OCI-LY1 (cell line): ENCODE measurements at regions not wholly inside any gene's neighbourhood (a gene's known extent, or its start where the extent isn't known, plus 50 kb on each side); places are given as distances from the start of the nearest gene placed in this dataset.

ENCODE experiments used
- H2AFZ ChIP-seq: fragments of 200-600 bp; sonication (generic), shearing (Covaris generic); 2 replicates; pipeline ENCODE4 v1.6.0; 2014; ENCODE audit warnings: antibody characterized with exemption, mild to moderate bottlenecking, low read length
- H3F3A ChIP-seq: fragments of 200-600 bp; sonication (generic), shearing (Covaris generic); 2 replicates; pipeline ENCODE4 v1.6.0; 2014; ENCODE audit warnings: mild to moderate bottlenecking, antibody characterized with exemption, low read length, moderate library complexity; ENCODE audit not compliant: insufficient read depth
- H3K27ac ChIP-seq: fragments of 200-600 bp; sonication (generic); 2 replicates; pipeline ENCODE4 v1.5.1; 2014; ENCODE audit warnings: low read length, mixed run types, mild to moderate bottlenecking, low read depth; ENCODE audit not compliant: poor library complexity, severe bottlenecking
- H3K27me3 ChIP-seq: fragments of 200-600 bp; sonication (generic); 2 replicates; pipeline ENCODE4 v1.6.0; 2014; ENCODE audit warnings: antibody characterized with exemption, mild to moderate bottlenecking, low read length, moderate library complexity; ENCODE audit not compliant: insufficient read depth
- H3K36me3 ChIP-seq: fragments of 200-600 bp; sonication (generic); 2 replicates; pipeline ENCODE4 v1.6.1; 2014; ENCODE audit warnings: mild to moderate bottlenecking, antibody characterized with exemption, low read length, moderate library complexity, mixed read lengths; ENCODE audit not compliant: insufficient read depth
- H3K4me1 ChIP-seq: fragments of 200-600 bp; sonication (generic); 2 replicates; pipeline ENCODE4 v1.5.1; 2014; ENCODE audit warnings: mild to moderate bottlenecking, low read length, moderate library complexity; ENCODE audit not compliant: insufficient read depth, severe bottlenecking
- H3K4me2 ChIP-seq: fragments of 200-600 bp; sonication (generic), shearing (Covaris generic); 2 replicates; pipeline ENCODE4 v1.6.1; 2014; ENCODE audit warnings: low read length
- H3K4me3 ChIP-seq: fragments of 200-600 bp; sonication (generic); 2 replicates; pipeline ENCODE4 v1.5.1; 2014; ENCODE audit warnings: low read length, low read depth, mild to moderate bottlenecking, mixed read lengths; ENCODE audit not compliant: poor library complexity, severe bottlenecking
- H3K79me2 ChIP-seq: fragments of 200-600 bp; shearing (Covaris generic); 2 replicates; pipeline ENCODE4 v1.6.1; 2016; ENCODE audit warnings: mixed run types, low read length, mixed read lengths; ENCODE audit not compliant: insufficient read depth
- H3K9ac ChIP-seq: fragments of 200-600 bp; sonication (generic), shearing (Covaris generic); 2 replicates; pipeline ENCODE4 v1.6.1; 2014; ENCODE audit warnings: mild to moderate bottlenecking, low read length, mixed read lengths
- H3K9me2 ChIP-seq: fragments of 200-600 bp; sonication (generic), shearing (Covaris generic); 2 replicates; pipeline ENCODE4 v1.6.1; 2014; ENCODE audit warnings: low read depth, mild to moderate bottlenecking, low read length, mixed read lengths
- H3K9me3 ChIP-seq: fragments of 200-600 bp; shearing (Covaris generic); 2 replicates; pipeline ENCODE4 v1.6.1; 2014; ENCODE audit warnings: low read length, mixed read lengths
- H4K20me1 ChIP-seq: fragments of 200-600 bp; sonication (generic), shearing (Covaris generic); 2 replicates; pipeline ENCODE4 v1.6.0; 2016; ENCODE audit warnings: mild to moderate bottlenecking, low read length; ENCODE audit not compliant: insufficient read depth
- EZH2 ChIP-seq: fragments of 200-600 bp; sonication (generic), shearing (Covaris generic); IDR thresholded peaks from 2 replicates; pipeline ENCODE4 v1.8.0; 2017; ENCODE audit warnings: borderline replicate concordance, mixed run types, mild to moderate bottlenecking, antibody characterized with exemption, low read length, moderate library complexity, mixed read lengths
- TF ChIP-seq, protein P1 (sequence below): fragments of 200-600 bp; sonication (generic), shearing (Covaris generic); IDR thresholded peaks from 2 replicates; pipeline ENCODE4 v1.5.1; 2017; ENCODE audit warnings: mild to moderate bottlenecking, antibody characterized with exemption, low read length, moderate library complexity, mixed read lengths

DNA sequence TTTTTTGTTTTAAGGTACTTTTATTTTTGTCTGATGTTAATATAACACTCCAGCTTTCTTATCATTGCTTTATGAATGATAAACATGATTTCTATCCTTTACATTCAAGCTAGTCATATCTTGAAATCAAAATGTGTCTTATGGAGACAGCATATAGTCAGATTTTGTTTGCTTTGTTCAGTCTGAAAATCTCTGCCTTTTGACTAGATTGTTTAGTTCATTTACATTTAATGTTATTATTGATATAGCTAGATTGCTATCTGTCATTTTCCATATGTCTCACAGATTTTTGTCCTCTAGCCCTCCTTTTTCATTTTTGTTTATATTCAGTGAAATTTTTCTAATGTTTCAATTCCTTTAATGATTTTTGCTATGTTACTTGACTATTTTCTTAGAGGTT lies 332.8 kb downstream of the SMOC2 start:
- no peak overlapping the region for H2AFZ ChIP-seq
- H3F3A ChIP-seq = no peaks in the 10 kb centered on the region
- H3K4me2 ChIP-seq = no peak overlapping the region
- no peaks in the 10 kb centered on the region for H3K9me3 ChIP-seq
- no peaks in the 10 kb centered on the region for H3K79me2 ChIP-seq
- no peaks in the 10 kb centered on the region for H3K27me3 ChIP-seq
- no peaks in the 10 kb centered on the region for H3K9me2 ChIP-seq
- no peaks in the 10 kb centered on the region for H3K4me1 ChIP-seq
- H3K27ac ChIP-seq = no peak overlapping the region
- no peaks in the 10 kb centered on the region for H3K36me3 ChIP-seq
- H3K4me3 ChIP-seq = no peak overlapping the region
- H3K9ac ChIP-seq = no peak overlapping the region
- H4K20me1 ChIP-seq = no peaks in the 10 kb centered on the region
- TF ChIP-seq, protein P1, sequence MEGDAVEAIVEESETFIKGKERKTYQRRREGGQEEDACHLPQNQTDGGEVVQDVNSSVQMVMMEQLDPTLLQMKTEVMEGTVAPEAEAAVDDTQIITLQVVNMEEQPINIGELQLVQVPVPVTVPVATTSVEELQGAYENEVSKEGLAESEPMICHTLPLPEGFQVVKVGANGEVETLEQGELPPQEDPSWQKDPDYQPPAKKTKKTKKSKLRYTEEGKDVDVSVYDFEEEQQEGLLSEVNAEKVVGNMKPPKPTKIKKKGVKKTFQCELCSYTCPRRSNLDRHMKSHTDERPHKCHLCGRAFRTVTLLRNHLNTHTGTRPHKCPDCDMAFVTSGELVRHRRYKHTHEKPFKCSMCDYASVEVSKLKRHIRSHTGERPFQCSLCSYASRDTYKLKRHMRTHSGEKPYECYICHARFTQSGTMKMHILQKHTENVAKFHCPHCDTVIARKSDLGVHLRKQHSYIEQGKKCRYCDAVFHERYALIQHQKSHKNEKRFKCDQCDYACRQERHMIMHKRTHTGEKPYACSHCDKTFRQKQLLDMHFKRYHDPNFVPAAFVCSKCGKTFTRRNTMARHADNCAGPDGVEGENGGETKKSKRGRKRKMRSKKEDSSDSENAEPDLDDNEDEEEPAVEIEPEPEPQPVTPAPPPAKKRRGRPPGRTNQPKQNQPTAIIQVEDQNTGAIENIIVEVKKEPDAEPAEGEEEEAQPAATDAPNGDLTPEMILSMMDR = no peak

DNA sequence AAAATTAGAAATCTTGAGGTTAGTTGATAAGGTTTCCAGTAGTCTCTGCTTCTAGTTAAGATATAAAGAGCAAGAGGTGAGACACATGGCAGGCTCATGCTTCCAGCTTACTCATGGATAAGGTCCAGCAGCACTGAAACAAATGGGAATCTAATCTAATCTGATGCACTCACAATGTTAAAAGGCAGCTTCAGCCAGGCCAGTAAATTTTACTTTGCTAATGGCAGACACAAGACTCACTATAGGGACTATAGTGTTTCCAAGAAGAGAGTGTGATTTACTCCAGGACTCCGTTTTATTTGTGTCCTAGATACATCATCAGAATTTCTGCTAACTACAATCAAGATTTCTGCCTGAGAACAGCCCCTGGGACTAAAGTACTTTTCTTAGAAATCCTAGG lies 324.8 kb downstream of the SMOC2 start:
- Histone ChIP-seq H3K4me1 (no peaks in the 10 kb centered on the region), H3K4me3 (no peak overlapping the region), H4K20me1 (no peaks in the 10 kb centered on the region), H3F3A (no peaks in the 10 kb centered on the region), H3K9ac (no peak overlapping the region), H3K9me2 (no peaks in the 10 kb centered on the region), H2AFZ (no peak overlapping the region), H3K36me3 (no peaks in the 10 kb centered on the region), H3K27me3 (no peaks in the 10 kb centered on the region), H3K79me2 (no peaks in the 10 kb centered on the region), H3K27ac (no peak overlapping the region), H3K4me2 (no peak overlapping the region), H3K9me3 (no peaks in the 10 kb centered on the region)
- TF ChIP-seq EZH2 = no peak
- TF ChIP-seq, protein P1 = no peak

DNA sequence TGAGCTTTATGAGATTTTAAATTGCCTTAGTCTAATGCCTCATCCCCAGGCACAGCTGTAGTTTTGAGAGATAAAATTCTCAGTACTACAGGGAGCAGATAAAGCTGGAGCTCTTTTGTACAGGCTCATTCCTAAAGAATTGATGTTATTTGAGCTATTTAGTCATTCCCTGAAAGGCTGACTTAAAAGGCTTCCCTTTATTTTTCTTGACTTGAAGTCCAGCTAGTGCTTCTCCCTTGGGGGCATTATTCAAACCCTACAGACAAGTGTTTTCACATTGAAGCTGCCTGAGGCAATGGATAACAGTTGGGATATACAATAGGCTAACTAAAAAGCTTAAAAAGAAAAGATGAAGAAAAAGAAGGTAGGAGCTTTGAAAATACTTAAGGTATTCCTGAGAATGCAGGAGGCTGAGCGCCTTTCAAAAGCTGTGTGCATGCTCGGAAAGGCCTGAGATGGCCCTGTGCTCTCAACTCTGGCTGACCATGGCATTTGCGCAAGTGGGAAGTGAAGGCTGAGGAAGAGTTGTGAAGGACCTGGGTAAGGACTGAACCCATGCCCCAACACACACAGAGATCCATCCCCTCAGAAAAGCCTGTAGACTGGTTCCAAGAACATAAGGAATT lies 315.1 kb downstream of the SMOC2 start:
- Histone ChIP-seq H3K4me3 (no peak overlapping the region), H3K9me3 (no peaks in the 10 kb centered on the region), H3K27me3 (no peaks in the 10 kb centered on the region), H3K4me2 (no peak overlapping the region), H3K9ac (no peak overlapping the region), H3K4me1 (no peaks in the 10 kb centered on the region), H3K36me3 (no peaks in the 10 kb centered on the region), H3F3A (no peaks in the 10 kb centered on the region), H3K9me2 (no peaks in the 10 kb centered on the region), H3K79me2 (no peaks in the 10 kb centered on the region), H3K27ac (no peak overlapping the region), H2AFZ (no peak overlapping the region), H4K20me1 (no peaks in the 10 kb centered on the region)
- TF ChIP-seq, protein P1 = no peak
- no peak for TF ChIP-seq EZH2
